NCI-H526 (cell line): ENCODE measurements at regions not wholly inside any gene's neighbourhood (a gene's known extent, or its start where the extent isn't known, plus 50 kb on each side); places are given as distances from the start of the nearest gene placed in this dataset.
"Not testable (repeated sequence)": the region's sequence is repeated elsewhere in the genome, so short reads cannot be mapped to it uniquely, and the experiment has no call there.

Experiments used
- DNase-seq, 2 experiments: peaks; one replicate each; lab custom pipeline; 2025; lab: John Stamatoyannopoulos, UW

DNA sequence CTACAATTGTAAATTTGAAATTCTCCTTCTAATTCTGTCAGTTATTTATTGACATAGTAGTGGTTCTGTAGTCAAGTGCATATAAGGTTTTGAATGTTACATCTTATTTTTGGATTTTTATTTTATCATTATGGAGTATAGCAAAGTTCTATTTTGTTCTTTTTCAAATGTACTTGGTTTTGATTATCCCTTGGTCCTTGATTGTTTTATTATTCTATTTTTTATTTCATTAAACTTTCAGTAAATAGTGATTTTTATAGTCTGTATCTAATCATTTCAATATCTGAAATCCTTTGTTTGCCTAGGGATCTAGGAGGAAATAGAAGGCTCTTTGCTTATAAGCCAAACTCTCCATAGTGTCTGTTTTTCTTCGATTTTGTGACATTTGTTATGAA lies 87.8 kb downstream of the HFE start:
- no peak for DNase-seq

DNA sequence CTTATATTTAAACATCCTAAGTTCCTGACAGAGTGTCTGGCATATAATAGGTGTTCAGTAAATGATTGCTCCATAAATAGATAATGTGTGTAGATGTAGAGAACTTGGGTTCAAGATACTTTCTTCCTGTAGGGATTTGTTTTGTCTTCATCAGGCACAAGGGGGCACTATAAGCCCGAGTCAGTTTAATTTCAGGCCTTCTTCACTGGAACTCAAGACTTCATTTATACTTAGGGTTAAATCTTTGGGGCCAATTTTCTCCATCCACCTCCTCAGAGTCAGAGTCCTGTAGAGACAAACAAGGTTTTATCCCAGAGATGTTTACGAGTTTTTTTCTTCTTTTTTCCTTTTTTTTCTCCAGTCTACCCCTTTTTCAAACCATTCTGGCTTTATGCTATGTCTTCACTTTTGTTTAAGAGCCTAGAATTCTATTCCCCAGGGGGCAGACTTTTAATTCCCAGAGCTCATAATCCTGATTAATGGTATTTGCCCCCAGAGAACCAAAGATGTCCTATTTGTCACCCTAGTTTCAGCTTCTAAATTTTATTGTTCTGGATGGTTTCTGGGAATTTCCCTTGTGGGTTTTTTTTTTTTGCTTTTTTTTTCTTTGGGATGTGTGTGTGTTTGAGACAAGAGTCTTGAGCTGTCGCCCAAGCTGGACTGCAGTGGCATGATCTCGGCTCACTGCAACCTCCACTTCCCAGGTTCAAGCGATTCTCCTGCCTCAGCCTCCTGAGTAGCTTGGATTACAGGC lies 88.4 kb downstream of the HFE start:
- peak; percentile 47 to 56 for DNase-seq

DNA sequence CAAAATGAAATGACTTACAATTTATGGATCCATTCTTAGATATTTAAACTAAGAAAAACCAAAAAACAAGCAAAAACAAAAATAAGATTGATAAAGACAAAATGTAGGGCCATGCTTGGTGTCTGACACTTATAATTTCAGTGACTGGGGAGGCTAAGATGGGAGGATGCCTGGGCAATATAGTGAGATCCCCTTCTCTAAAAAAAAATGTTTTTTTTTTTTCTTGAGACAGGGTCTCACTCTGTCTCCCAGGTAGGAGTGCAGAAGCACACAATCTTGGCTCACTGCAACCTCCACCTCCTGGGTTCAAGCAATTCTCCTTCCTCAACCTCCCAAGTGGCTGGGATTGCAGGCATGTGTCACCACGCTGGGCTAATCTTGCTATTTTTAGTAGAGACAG lies 92.4 kb downstream of the HFE start:
- no peak for DNase-seq

DNA sequence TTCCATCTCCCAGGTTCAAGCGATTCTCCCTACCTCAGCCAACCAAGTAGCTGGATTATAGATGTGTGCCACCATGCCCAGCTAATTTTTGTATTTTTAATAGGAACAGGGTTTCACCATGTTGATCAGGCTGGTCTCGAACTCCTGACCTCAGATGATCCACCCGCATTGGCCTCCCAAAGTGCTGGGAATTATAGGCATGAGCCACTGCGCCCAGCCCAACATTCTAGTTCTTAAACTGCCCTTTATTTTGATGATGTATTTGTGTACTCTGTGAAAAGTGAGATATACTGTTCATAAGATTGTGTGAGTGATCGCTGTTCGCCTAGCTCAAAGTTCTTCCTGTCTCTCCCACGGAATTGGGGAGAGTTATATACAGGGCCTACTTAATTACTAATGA lies 93.1 kb downstream of the HFE start:
- DNase-seq, result no peak

DNA sequence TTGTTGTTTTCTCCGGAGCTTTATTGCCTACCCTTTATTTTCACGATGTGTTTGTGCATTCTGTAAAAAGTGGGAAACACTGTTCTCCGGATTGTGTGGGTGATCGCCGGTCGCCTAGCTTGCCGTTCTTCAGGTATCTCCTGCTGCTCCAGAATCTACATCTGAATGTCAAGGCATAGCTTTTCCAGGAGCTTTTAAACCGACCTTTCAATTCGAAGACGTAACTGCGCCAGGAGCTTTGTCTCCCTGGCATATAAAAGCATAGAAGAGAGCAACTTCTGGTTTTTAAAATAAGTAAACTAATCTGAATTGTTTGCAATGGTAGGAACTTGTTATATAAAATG lies 96.0 kb downstream of the HFE start:
- DNase-seq, result no peak

DNA sequence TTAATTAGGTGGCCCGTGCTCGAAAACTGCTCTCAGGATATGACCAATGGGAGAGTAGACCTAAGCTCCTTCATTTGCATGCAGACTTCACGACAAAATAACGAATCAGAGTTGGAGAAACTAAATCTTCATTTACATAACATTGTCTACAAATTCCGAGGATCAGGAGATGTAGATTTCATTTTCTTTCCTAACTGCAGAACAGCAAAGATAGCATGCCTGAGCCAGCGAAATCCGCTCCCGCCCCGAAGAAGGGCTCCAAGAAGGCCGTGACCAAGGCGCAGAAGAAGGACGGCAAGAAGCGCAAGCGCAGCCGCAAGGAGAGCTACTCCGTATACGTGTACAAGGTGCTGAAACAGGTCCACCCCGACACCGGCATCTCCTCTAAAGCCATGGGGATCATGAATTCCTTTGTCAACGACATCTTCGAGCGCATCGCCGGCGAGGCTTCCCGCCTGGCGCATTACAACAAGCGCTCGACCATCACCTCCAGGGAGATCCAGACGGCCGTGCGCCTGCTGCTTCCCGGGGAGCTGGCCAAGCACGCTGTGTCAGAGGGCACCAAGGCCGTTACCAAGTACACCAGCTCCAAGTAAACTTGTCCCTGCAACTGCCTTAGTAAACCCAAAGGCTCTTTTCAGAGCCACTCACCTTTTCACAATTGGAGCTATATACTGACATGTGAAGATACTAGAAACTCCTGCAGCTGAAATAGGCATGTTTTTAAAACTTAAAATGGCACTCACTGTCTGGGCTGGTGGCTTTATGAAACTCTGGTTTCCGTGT lies 96.5 kb downstream of the HFE start:
- no peak for DNase-seq

DNA sequence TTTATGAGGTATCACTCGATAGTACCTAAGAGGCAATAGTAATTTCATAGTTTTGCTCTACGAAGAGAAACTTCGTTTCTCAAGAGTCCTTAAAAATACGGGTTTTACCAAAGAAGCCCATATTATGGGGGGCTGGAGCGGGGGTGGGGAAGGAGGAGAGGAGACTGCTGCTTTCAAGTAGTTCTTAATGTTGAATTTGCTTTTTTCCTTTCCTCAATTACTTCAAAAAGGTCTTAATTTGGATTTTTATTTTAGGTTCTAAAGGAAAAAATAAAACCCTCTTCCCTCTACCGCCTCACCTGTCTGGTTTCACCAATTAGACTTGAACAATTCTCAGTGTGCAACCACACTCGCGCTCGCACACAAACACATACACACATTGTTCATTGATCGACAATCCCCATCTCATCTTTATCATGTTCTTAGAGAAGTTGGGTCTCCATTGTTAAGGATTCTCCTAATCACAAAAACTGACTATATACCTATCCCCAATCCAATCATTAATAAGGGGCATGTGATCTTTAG lies 97.2 kb downstream of the HFE start:
- no peak for DNase-seq

DNA sequence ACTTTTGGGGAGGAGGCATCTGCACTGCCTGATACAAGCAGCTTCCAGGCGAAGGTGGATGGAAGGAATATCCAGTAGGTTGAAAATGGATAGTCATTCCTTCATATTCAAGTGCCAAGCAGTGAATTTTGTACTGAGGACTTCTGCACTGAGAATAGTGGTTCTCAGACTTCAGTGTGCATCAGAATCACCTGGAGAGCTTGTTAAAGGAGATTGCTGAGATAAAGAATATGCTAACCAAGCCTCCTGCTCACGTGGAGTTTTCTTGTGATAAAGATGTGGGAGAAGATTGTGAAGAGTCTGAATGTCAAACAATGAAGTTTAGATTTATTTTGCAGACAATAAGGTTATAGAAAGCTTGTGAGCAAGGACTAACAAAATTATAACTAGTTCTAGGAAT lies 97.8 kb downstream of the HFE start:
- no peak for DNase-seq

DNA sequence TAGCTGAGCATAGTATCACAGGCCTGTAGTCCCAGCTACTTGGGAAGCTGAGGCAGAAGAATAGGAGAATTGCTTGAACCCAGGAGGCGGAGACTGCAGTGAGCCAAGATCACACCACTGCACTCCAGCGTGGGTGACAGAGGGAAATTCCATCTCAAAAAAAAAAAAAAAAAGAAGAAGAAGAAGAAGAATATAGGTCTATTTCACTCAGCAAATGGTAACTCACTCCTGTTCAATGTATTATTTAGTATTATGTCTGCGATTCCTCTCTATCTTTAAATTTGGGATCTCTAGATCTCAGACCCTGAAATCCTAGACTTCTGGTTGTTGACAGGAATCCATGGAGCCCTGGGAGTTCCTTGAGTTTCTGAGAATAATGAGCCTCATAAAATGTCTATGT lies 98.6 kb downstream of the HFE start:
- DNase-seq, result no peak

DNA sequence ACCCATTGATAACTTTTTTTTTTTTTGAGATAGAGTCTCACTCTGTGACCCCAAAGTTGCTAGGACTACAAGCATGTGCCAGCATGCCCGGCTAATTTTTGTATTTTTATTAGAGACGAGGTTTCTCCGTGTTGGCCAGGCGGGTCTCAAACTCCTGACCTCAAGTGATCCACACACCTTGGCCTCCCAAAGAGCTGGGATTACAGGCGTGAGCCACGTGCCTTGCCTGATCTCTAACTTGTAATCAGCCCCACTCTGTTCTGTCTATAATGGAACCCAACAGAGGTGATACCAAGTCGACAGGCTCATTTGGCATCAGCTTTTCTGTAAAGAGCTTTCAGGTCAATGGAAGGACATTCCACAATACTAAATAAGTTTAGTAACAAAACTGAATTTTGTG lies 99.4 kb downstream of the HFE start:
- no peak for DNase-seq

DNA sequence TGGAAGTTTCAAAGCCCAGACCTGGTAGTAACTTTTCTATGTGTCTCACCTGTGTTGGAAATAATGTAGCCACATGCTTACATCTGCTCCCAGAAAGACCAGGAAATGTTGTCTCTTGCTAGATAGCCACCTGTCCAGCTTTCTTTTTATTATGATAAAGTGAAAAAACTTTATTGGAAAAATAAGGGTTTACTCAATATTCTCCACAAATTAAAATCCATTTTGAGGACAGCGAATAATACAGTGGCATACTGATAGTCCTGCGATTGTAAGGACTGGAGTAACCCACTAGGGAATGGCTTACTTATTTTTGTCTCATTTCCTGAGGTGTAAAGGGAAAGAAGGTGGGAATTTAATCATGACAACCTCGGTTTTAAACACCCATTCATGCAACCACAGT lies 100.1 kb downstream of the HFE start:
- no peak for DNase-seq

DNA sequence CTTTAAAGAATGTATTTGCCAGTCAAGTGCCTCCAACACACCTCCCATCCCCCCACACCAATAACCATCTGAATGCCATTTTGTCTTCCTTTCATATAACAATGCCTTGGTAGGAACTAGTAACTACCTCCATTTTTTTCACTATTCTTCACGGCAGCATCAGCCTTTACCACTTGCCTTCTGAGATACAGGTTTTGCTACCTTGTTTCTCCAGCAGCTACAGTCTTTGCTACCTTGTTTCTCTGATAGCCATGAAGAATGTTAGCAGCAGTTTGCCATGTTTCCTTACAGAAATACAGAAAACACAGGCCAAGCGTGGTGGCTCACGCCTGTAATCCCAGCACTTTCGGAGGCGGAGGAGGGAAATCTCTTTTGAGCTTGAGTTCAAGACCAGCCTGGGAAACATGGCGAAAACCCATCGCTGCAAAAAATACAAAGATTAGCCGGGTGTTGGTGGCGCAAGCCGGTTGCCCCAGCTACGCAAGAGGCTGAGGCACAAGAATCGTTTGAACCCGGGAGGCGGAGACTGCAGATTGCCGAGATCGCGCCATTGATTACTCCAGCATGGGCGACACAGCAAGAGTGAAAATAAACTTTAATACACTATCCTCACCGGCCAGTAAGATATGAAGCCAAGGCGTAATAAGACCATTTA lies 100.9 kb downstream of the HFE start:
- DNase-seq, result peak; percentile 63 to 72

DNA sequence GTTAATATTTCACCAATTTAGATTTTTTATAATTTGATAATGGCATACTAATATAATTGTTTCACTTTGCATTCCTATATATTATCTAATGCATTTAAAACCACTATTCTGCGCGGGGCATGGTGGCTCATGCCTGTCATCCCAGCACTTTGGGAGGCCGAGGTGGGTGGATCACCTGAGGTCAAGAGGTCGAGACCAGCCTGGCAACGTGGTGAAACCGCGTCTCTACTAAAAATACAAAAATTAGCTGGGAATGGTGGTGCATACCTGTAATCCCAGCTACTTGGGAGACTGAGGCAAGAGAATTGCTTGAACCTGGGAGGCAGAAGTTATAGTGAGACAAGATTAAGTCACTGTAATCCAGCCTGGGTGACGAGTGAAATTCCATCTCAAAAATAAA lies 104.3 kb downstream of the HFE start:
- DNase-seq, result not testable (repeated sequence)

DNA sequence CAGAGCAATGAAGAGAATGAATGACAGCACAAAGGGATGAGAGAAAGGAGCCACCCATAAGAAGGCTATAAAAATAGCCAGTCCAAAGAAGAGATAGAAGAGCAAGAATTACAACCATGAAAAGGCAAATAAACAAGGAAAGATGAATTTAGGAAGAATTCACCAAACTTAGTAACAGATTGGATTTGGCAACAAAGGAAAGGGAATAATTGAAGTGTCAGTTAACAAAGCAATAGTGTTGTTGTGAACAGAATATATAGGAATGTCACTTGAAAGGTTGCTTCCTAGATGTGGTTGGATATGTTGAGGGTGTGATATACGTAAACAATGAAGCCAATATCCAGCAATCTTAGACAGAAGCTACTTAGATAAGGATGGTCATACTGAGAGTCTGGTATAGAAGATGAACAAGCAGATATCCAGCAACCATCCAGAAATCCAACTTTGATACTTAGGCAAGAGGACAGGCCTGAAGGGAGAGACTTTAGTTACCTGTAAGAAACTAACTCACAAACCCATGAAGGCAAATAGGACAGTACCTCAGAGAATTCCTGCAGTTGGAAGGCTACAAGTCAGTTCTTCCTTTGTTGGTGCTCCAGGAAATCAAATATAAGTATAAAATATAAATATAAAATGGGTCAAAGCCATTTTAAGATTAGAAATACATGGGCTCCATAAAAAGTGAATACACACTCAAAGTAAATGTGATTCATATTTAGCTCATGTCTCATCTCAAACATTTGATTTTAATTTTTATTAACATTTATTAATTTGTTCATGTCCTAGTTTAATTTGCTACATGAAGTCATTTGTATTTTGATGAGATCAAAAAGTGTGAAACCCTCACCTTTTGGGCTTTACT lies 106.5 kb downstream of the HFE start:
- no peak for DNase-seq

DNA sequence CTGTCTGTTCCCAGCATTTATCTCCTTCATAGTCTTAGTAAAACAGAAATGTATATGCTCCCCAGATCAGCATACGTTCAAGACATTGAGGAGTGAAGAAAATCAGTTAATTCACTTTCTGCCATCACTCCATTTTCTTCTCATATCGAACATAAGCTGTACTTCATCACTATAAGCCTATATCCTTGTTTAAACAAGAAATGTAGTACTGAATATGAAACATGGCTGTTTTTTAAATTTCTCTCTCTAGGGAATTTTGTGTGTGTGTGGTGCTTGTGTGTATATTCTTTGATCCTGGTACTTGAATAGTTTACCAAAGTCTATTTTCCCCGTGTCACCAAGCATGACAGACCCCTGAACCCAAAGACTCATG lies 107.1 kb downstream of the HFE start:
- no peak for DNase-seq

DNA sequence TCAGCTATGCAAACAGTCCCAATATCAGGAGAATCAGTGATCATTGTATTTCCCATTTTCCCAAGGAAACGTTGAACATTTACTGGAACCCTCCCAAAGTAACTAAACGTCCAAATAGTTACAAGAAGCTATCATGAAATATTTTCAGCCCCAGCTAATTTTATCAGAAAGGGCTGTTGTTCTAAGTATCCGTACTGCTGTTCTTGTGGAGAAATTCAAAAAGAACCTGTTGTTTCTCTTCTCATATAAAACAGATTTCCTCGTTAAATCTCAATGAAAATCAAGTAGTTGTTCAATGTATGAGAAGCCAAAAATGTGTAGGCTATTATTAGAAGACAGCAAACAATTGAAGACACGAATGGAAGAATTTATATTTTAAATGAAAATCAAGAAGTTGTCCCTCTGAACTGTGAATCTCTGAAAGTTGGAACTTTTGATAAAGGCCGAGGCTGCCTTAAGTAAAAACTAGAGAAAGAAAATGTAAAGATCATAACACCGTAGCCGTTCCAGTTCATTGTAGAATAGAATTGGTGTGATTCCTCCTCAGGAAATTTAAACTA lies 107.7 kb downstream of the HFE start:
- no peak for DNase-seq

DNA sequence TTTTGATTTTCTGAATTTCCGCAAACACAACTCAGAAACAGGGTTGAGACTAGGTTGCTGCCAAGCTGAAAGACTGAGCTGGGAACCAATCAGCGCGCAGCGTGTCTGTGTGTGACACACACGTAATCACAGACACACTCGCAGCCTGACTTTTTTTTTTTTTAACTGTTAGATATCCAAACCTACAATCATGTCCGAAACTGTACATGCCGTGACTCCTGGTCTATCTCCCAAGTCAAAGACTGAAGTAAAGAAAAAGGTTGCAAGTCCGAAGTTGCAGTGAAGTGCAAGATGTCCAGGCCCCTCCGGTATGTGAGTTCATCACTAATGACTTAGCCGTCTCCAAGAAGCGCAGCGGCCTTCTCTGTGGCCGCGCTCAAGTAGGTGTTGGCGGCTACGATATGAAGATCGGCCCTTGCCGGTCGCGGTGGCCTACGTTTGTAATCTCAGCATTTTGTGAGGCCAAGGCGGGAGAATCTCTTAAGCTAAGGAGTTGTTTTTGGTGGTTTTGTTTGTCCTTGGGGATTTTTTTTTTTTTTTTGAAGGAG lies 108.2 kb downstream of the HFE start:
- DNase-seq, result peak; percentile 79 to 89

DNA sequence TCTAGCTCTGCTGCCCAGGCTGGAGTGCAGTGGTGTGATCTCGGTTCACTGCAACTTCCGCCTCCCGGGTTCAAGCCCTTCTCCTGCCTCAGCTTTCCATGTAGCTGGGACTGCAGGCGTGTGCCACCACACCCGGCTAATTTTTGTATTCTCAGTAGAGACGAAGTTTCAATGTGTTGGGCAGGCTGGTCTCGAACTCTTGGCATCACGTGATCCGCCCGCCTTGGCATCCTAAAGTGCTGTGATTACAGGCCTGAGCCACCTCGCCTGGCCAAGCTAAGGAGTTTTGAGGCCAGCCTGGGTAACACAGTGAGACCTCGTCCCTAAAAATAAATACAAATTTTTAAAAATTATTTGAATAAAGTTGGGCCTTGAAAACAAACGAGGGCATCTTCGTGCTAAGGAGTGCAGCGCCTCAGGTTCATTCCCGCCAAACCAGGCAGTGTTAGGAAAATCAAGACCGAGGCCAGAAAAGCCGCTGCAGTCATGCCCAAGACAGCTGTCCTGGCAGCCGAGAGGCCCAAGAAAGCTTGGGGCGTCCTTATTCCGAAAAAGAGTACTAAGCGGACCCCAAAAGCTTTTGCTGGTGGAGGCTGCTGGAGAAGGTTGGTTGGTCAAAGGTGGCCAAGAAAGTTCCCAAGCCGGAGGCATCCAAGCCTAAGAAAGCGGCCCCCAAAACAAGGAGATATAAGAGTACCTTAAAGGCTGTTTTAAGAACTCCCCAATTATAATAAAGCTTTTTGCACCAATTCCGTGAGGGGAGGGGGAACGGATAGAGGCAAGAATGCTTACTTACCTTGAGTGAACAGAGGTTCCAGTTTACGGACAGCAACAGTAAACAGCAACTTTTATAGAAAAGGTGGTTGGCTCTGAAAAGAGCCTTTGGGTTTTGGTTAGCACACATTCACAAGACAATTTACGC lies 109.0 kb downstream of the HFE start:
- DNase-seq, result peak in 1 of 2 experiments; percentile 55

DNA sequence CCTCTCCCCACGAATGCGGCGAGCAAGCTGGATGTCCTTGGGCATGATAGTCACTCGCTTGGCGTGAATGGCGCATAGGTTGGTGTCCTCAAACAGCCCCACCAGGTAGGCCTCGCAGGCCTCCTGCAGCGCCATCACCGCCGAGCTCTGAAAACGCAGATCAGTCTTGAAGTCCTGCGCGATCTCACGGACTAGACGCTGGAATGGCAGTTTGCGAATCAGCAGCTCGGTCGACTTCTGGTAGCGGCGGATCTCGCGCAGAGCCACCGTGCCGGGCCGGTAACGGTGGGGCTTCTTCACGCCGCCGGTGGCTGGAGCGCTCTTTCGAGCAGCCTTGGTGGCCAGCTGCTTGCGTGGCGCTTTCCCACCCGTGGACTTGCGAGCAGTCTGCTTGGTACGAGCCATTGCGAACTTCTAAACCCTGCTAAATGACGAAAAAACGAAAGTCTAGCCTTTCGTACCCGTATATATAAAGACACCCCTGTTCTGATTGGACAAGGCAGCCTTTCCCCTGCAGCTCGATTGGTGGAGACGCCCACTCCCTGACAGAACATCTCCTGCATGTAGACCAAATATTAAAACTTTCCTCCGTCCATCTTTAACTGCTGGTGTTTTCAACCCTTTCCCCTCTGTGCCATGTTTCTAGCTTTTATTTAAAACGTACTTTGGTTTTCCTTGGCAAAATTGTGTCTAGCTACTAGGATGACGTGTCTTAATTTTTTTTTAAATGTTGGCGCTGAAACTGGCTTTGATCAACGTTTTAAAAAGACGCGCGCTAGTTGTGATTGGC lies 109.8 kb downstream of the HFE start:
- peak; percentile 93 to 95 for DNase-seq

DNA sequence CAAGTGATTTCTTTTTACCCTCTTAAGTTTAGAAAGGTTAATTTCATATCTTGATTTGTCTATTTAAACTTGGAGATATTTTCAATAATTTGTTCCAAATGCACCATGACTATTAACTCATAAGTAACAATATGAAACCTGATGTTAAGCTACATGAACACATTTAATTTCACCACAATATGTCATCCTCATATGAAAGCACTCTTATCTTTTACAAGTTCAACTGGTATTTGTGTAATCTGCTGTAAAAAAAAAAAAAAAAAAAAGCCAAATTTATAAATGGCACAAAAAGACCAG lies 110.4 kb downstream of the HFE start:
- DNase-seq, result no peak
